ENCODE measurements at regions not wholly inside any gene's neighbourhood (a gene's known extent, or its start where the extent isn't known, plus 50 kb on each side); places are given as distances from the start of the nearest gene placed in this dataset.

GRCh38 chr16:82530883-82531282 lies 95.9 kb upstream of the CDH13 start:
- Histone ChIP-seq H3K9me3 (ENCODE audit: control insufficient read depth in 2 of 2, low read length in 2 of 2) (no peaks in the 10 kb centered on the region), H3K4me3 (ENCODE audit: low read length in 2 of 2) (no peak overlapping the region), H3K27me3 (ENCODE audit: control insufficient read depth in 2 of 2, insufficient read depth in 2 of 2, low read length in 2 of 2) (no peaks in the 10 kb centered on the region), H3K36me3 (ENCODE audit: control insufficient read depth in 2 of 2, insufficient read depth in 2 of 2, low read length in 2 of 2) (no peaks in the 10 kb centered on the region), H3K4me1 (ENCODE audit: control insufficient read depth in 2 of 2, insufficient read depth in 2 of 2, low read length in 2 of 2) (no peaks in the 10 kb centered on the region), H3K27ac (ENCODE audit: low read depth in 2 of 2, low read length in 2 of 2) (no peak overlapping the region), H3K9ac (ENCODE audit: low read depth in 1 of 2, low read length in 2 of 2) (no peak overlapping the region)

- Histone ChIP-seq H3K27me3 (ENCODE audit: control insufficient read depth in 2 of 2, insufficient read depth in 2 of 2, low read length in 2 of 2) (no peaks in the 10 kb centered on the region), H3K9ac (ENCODE audit: low read depth in 1 of 2, low read length in 2 of 2) (no peak overlapping the region), H3K9me3 (ENCODE audit: control insufficient read depth in 2 of 2, low read length in 2 of 2) (no peaks in the 10 kb centered on the region), H3K27ac (ENCODE audit: low read depth in 2 of 2, low read length in 2 of 2) (no peak overlapping the region), H3K4me3 (ENCODE audit: low read length in 2 of 2) (no peak overlapping the region), H3K4me1 (ENCODE audit: control insufficient read depth in 2 of 2, insufficient read depth in 2 of 2, low read length in 2 of 2) (no peaks in the 10 kb centered on the region), H3K36me3 (ENCODE audit: control insufficient read depth in 2 of 2, insufficient read depth in 2 of 2, low read length in 2 of 2) (no peaks in the 10 kb centered on the region)
Observed at GRCh38 chr16:82527101-82527500, 99.7 kb upstream of the CDH13 start.

- no peak overlapping the region for H3K4me3 ChIP-seq (ENCODE audit: low read length in 2 of 2)
- no peak overlapping the region for H3K27ac ChIP-seq (ENCODE audit: low read depth in 2 of 2, low read length in 2 of 2)
- H3K27me3 ChIP-seq (ENCODE audit: control insufficient read depth in 2 of 2, insufficient read depth in 2 of 2, low read length in 2 of 2) = peaks cover 0 to 5% of the 10 kb centered on the region in 2 donors
- H3K9ac ChIP-seq (ENCODE audit: low read depth in 1 of 2, low read length in 2 of 2) = no peak overlapping the region
- no peaks in the 10 kb centered on the region for H3K36me3 ChIP-seq (ENCODE audit: control insufficient read depth in 2 of 2, insufficient read depth in 2 of 2, low read length in 2 of 2)
- no peaks in the 10 kb centered on the region for H3K4me1 ChIP-seq (ENCODE audit: control insufficient read depth in 2 of 2, insufficient read depth in 2 of 2, low read length in 2 of 2)
- no peaks in the 10 kb centered on the region for H3K9me3 ChIP-seq (ENCODE audit: control insufficient read depth in 2 of 2, low read length in 2 of 2)
Observed at GRCh38 chr16:82524976-82525375, 101.8 kb upstream of the CDH13 start.

- H3K9ac ChIP-seq (ENCODE audit: low read depth in 1 of 2, low read length in 2 of 2) = no peak overlapping the region
- H3K4me3 ChIP-seq (ENCODE audit: low read length in 2 of 2) = no peak overlapping the region
- no peak overlapping the region for H3K27ac ChIP-seq (ENCODE audit: low read depth in 2 of 2, low read length in 2 of 2)
- no peaks in the 10 kb centered on the region for H3K9me3 ChIP-seq (ENCODE audit: control insufficient read depth in 2 of 2, low read length in 2 of 2)
- peaks cover 0 to 5% of the 10 kb centered on the region in 2 donors for H3K27me3 ChIP-seq (ENCODE audit: control insufficient read depth in 2 of 2, insufficient read depth in 2 of 2, low read length in 2 of 2)
- no peaks in the 10 kb centered on the region for H3K4me1 ChIP-seq (ENCODE audit: control insufficient read depth in 2 of 2, insufficient read depth in 2 of 2, low read length in 2 of 2)
- H3K36me3 ChIP-seq (ENCODE audit: control insufficient read depth in 2 of 2, insufficient read depth in 2 of 2, low read length in 2 of 2) = no peaks in the 10 kb centered on the region
Observed at GRCh38 chr16:82523815-82524214, 103.0 kb upstream of the CDH13 start.

- peaks cover 0 to 5% of the 10 kb centered on the region in 2 donors for H3K27me3 ChIP-seq (ENCODE audit: control insufficient read depth in 2 of 2, insufficient read depth in 2 of 2, low read length in 2 of 2)
- H3K36me3 ChIP-seq (ENCODE audit: control insufficient read depth in 2 of 2, insufficient read depth in 2 of 2, low read length in 2 of 2) = no peaks in the 10 kb centered on the region
- H3K9me3 ChIP-seq (ENCODE audit: control insufficient read depth in 2 of 2, low read length in 2 of 2) = no peaks in the 10 kb centered on the region
- H3K27ac ChIP-seq (ENCODE audit: low read depth in 2 of 2, low read length in 2 of 2) = no peak overlapping the region
- H3K9ac ChIP-seq (ENCODE audit: low read depth in 1 of 2, low read length in 2 of 2) = no peak overlapping the region
- H3K4me3 ChIP-seq (ENCODE audit: low read length in 2 of 2) = no peak overlapping the region
- H3K4me1 ChIP-seq (ENCODE audit: control insufficient read depth in 2 of 2, insufficient read depth in 2 of 2, low read length in 2 of 2) = no peaks in the 10 kb centered on the region
Observed at GRCh38 chr16:82522026-82522425, 104.7 kb upstream of the CDH13 start.

- Histone ChIP-seq H3K4me1 (ENCODE audit: control insufficient read depth in 2 of 2, insufficient read depth in 2 of 2, low read length in 2 of 2) (no peaks in the 10 kb centered on the region), H3K9me3 (ENCODE audit: control insufficient read depth in 2 of 2, low read length in 2 of 2) (no peaks in the 10 kb centered on the region), H3K36me3 (ENCODE audit: control insufficient read depth in 2 of 2, insufficient read depth in 2 of 2, low read length in 2 of 2) (no peaks in the 10 kb centered on the region), H3K27ac (ENCODE audit: low read depth in 2 of 2, low read length in 2 of 2) (no peak overlapping the region), H3K27me3 (ENCODE audit: control insufficient read depth in 2 of 2, insufficient read depth in 2 of 2, low read length in 2 of 2) (peaks cover 0 to 5% of the 10 kb centered on the region in 2 donors), H3K4me3 (ENCODE audit: low read length in 2 of 2) (no peak overlapping the region), H3K9ac (ENCODE audit: low read depth in 1 of 2, low read length in 2 of 2) (no peak overlapping the region)
Observed at GRCh38 chr16:82518811-82519210, 108.0 kb upstream of the CDH13 start.

GRCh38 chr16:82514262-82514661 lies 112.5 kb upstream of the CDH13 start:
- Histone ChIP-seq H3K4me3 (ENCODE audit: low read length in 2 of 2) (no peak overlapping the region), H3K9ac (ENCODE audit: low read depth in 1 of 2, low read length in 2 of 2) (no peak overlapping the region), H3K36me3 (ENCODE audit: control insufficient read depth in 2 of 2, insufficient read depth in 2 of 2, low read length in 2 of 2) (no peaks in the 10 kb centered on the region), H3K27ac (ENCODE audit: low read depth in 2 of 2, low read length in 2 of 2) (no peak overlapping the region), H3K4me1 (ENCODE audit: control insufficient read depth in 2 of 2, insufficient read depth in 2 of 2, low read length in 2 of 2) (no peaks in the 10 kb centered on the region), H3K9me3 (ENCODE audit: control insufficient read depth in 2 of 2, low read length in 2 of 2) (no peaks in the 10 kb centered on the region), H3K27me3 (ENCODE audit: control insufficient read depth in 2 of 2, insufficient read depth in 2 of 2, low read length in 2 of 2) (no peaks in the 10 kb centered on the region)

- Histone ChIP-seq H3K36me3 (ENCODE audit: control insufficient read depth in 2 of 2, insufficient read depth in 2 of 2, low read length in 2 of 2) (no peaks in the 10 kb centered on the region), H3K27ac (ENCODE audit: low read depth in 2 of 2, low read length in 2 of 2) (no peak overlapping the region), H3K9ac (ENCODE audit: low read depth in 1 of 2, low read length in 2 of 2) (no peak overlapping the region), H3K27me3 (ENCODE audit: control insufficient read depth in 2 of 2, insufficient read depth in 2 of 2, low read length in 2 of 2) (no peaks in the 10 kb centered on the region), H3K4me3 (ENCODE audit: low read length in 2 of 2) (no peak overlapping the region), H3K9me3 (ENCODE audit: control insufficient read depth in 2 of 2, low read length in 2 of 2) (peaks cover 0 to 2% of the 10 kb centered on the region in 2 donors), H3K4me1 (ENCODE audit: control insufficient read depth in 2 of 2, insufficient read depth in 2 of 2, low read length in 2 of 2) (no peaks in the 10 kb centered on the region)
Observed at GRCh38 chr16:82510789-82511305, 115.9 kb upstream of the CDH13 start.

GRCh38 chr16:82509691-82510430 lies 116.9 kb upstream of the CDH13 start:
- H3K27ac ChIP-seq (ENCODE audit: low read depth in 2 of 2, low read length in 2 of 2) = no peak overlapping the region
- H3K9ac ChIP-seq (ENCODE audit: low read depth in 1 of 2, low read length in 2 of 2) = no peak overlapping the region
- no peak overlapping the region for H3K4me3 ChIP-seq (ENCODE audit: low read length in 2 of 2)

GRCh38 chr16:82506692-82507670 lies 119.8 kb upstream of the CDH13 start:
- H3K9ac ChIP-seq (ENCODE audit: low read depth in 1 of 2, low read length in 2 of 2) = no peak overlapping the region
- no peaks in the 10 kb centered on the region for H3K27me3 ChIP-seq (ENCODE audit: control insufficient read depth in 2 of 2, insufficient read depth in 2 of 2, low read length in 2 of 2)
- peaks cover 0 to 2% of the 10 kb centered on the region in 2 donors for H3K9me3 ChIP-seq (ENCODE audit: control insufficient read depth in 2 of 2, low read length in 2 of 2)
- H3K4me3 ChIP-seq (ENCODE audit: low read length in 2 of 2) = no peak overlapping the region
- H3K4me1 ChIP-seq (ENCODE audit: control insufficient read depth in 2 of 2, insufficient read depth in 2 of 2, low read length in 2 of 2) = no peaks in the 10 kb centered on the region
- no peaks in the 10 kb centered on the region for H3K36me3 ChIP-seq (ENCODE audit: control insufficient read depth in 2 of 2, insufficient read depth in 2 of 2, low read length in 2 of 2)
- H3K27ac ChIP-seq (ENCODE audit: low read depth in 2 of 2, low read length in 2 of 2) = peak overlapping the region in 1 of 2 donors; percentile 9

More at GRCh38 chr16:82509691-82510430, 116.9 kb upstream of the CDH13 start:
- H3K9me3 ChIP-seq (ENCODE audit: control insufficient read depth in 2 of 2, low read length in 2 of 2) = peaks cover 0 to 2% of the 10 kb centered on the region in 2 donors
- H3K4me1 ChIP-seq (ENCODE audit: control insufficient read depth in 2 of 2, insufficient read depth in 2 of 2, low read length in 2 of 2) = no peaks in the 10 kb centered on the region
- H3K27me3 ChIP-seq (ENCODE audit: control insufficient read depth in 2 of 2, insufficient read depth in 2 of 2, low read length in 2 of 2) = no peaks in the 10 kb centered on the region
- no peaks in the 10 kb centered on the region for H3K36me3 ChIP-seq (ENCODE audit: control insufficient read depth in 2 of 2, insufficient read depth in 2 of 2, low read length in 2 of 2)
